Fibroblast of lung (primary cell): ENCODE measurements at regions not wholly inside any gene's neighbourhood (a gene's known extent, or its start where the extent isn't known, plus 50 kb on each side); places are given as distances from the start of the nearest gene placed in this dataset.

Source experiments
- EZH2 ChIP-seq: IDR thresholded peaks from 2 replicates; pipeline ENCODE4 v1.5.1; 2012; ENCODE audit warnings: low read length, control low read depth, mild to moderate bottlenecking; ENCODE audit errors: missing control alignments
- TF ChIP-seq, protein P1 (sequence below), 2 donors: IDR thresholded peaks in 1 of 2; conservative IDR thresholded peaks in 1 of 2; 1 replicate in 1 of 2; 2 replicates in 1 of 2; pipeline ENCODE4 v1.5.1; 2011 to 2012; ENCODE audit warnings: low read length in 2 of 2, control low read depth in 1 of 2, inconsistent platforms in 1 of 2, low read depth in 1 of 2, mild to moderate bottlenecking in 1 of 2

DNA sequence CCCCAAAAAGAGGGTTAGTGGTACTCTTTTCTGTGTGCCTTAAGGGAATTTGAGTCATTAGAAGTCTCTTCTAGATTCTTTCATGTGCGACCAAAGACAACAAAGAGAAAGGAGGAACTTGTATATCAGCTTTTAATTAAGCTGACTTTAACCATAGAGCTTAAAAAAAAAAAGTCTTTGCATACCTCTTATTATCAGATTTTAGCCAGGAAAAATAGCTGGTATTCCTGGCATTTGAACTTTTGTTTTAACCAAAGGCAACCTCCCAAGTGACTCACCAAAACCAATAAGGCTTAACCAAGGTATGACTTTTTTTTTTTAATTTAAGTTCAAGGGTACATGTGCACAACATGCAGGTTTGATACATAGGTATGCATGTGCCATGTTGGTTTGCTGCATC, 375.0 kb downstream of the CDC5L start:
- TF ChIP-seq, protein P1, sequence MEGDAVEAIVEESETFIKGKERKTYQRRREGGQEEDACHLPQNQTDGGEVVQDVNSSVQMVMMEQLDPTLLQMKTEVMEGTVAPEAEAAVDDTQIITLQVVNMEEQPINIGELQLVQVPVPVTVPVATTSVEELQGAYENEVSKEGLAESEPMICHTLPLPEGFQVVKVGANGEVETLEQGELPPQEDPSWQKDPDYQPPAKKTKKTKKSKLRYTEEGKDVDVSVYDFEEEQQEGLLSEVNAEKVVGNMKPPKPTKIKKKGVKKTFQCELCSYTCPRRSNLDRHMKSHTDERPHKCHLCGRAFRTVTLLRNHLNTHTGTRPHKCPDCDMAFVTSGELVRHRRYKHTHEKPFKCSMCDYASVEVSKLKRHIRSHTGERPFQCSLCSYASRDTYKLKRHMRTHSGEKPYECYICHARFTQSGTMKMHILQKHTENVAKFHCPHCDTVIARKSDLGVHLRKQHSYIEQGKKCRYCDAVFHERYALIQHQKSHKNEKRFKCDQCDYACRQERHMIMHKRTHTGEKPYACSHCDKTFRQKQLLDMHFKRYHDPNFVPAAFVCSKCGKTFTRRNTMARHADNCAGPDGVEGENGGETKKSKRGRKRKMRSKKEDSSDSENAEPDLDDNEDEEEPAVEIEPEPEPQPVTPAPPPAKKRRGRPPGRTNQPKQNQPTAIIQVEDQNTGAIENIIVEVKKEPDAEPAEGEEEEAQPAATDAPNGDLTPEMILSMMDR (conservative IDR thresholded peaks at IDR 0.05 in 1 of 2, IDR thresholded peaks at IDR 0.05 in 1 of 2; ENCODE audit: low read depth in 1 of 2, low read length in 2 of 2): no peak
- TF ChIP-seq EZH2: no peak
